PFSK-1 (cell line): ENCODE measurements at regions not wholly inside any gene's neighbourhood (a gene's known extent, or its start where the extent isn't known, plus 50 kb on each side); places are given as distances from the start of the nearest gene placed in this dataset.

Experiments
- POLR2AphosphoS5 ChIP-seq: IDR thresholded peaks from 2 replicates; pipeline ENCODE4 v1.6.1; 2012; ENCODE audit warnings: low read depth, mild to moderate bottlenecking, control low read depth, low read length, moderate library complexity
- SIN3A ChIP-seq: IDR thresholded peaks from 2 replicates; pipeline ENCODE4 v1.6.1; 2012; ENCODE audit warnings: mild to moderate bottlenecking, low read length, moderate library complexity, borderline replicate concordance; ENCODE audit not compliant: insufficient read depth
- TAF1 ChIP-seq: IDR thresholded peaks from 2 replicates; pipeline ENCODE4 v1.6.1; 2012; ENCODE audit warnings: low read length, control low read depth, borderline replicate concordance; ENCODE audit not compliant: insufficient read depth

DNA sequence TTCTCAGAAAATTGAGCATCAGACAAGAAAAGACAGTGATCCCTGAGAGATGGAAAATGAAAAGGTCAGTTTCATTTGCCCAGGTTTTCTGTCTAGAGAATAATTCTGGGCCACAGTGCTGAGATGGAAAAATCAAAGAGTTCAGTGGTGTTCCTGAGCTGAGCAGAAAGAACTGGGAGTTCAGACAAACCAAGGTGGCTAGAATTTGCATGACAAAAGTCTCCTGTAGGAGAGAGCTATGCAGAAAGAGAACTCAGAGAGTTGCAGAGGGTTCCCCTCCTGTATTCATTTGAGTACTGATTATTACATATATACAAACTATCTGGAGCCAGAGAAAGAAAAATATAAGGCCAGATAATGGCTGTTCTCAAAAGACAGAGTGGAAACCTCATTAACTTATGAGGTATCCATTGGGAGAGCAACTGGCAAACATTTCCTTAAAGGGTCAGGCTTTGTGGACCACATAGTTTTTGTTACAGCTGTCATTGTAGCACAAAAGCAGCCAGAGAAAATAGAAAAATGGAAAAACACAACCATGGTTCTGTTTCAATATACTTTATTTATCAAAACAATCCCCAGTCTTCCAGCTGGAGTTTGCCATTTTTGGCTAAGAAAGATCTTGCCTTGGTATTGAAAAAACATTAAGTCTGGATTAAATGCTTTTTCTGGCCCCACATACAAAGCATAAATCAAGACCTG lies 1004.1 kb downstream of the TBL1XR1 start:
- TF ChIP-seq POLR2AphosphoS5 (no peak), SIN3A (no peak), TAF1 (no peak)
